ENCODE measurements at regions not wholly inside any gene's neighbourhood (a gene's known extent, or its start where the extent isn't known, plus 50 kb on each side); places are given as distances from the start of the nearest gene placed in this dataset.
A peak's percentile ranks its signal among the peaks of the same experiment; 100 is the strongest.

DNA sequence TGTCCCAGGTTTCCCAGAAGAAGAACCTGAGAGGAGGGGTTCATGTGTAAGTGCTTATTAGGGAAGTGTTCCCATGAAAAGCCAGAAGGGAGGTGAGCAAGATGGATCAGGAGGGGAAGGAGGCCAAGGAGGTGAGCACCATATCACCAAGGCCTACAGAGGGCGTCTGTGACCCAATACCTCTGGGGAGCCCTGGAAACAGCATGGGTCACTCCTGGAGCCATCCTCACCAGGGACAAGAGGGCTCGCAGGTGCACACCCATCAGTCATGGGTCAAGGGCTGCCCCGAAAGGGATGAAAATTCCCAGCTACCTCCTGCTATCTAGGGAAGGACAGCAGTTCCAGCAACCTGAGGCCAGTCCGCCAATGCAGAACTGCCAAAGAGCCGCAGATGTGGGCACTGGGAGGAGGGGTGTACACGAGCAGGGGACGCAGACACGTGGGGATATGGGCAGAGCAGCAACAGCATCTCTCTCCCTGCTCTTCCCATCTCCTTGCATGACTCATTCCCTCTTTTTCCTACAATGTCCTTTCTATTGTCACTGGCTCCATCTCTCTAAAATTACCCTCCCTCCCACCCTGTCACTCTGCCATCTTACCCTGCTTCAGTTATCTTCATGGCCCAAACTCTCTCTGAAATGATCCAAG, 167.6 kb upstream of the FSTL4 start:
- no peaks in the 10 kb centered on the region for H4K20me1 ChIP-seq (ENCODE audit: insufficient read depth, low read length)
- no peak overlapping the region for H2AFZ ChIP-seq (ENCODE audit: low read length)
- H3K4me1 ChIP-seq (ENCODE audit: insufficient read depth, low read length, poor library complexity, severe bottlenecking): no peaks in the 10 kb centered on the region
- no peaks in the 10 kb centered on the region for H3K9me3 ChIP-seq (ENCODE audit: low read length)
- ChIA-PET POLR2A (no interaction called here), CTCF (ENCODE audit: unreplicated experiment) (no interaction called here)
- H3K4me3 ChIP-seq (ENCODE audit: low read depth, low read length, poor library complexity, severe bottlenecking): no peak overlapping the region
- no peaks in the 10 kb centered on the region for H3K79me2 ChIP-seq (ENCODE audit: insufficient read depth, low read depth, low read length)
- intact Hi-C loops (cut with micrococcal nuclease; ENCODE audit: unreplicated experiment): no loop called here
- TF ChIP-seq EZH2phosphoT487 (IDR thresholded peaks at IDR 0.05; ENCODE audit: borderline replicate concordance, low read depth, low read length): no peak
- TF ChIP-seq, protein P1, sequence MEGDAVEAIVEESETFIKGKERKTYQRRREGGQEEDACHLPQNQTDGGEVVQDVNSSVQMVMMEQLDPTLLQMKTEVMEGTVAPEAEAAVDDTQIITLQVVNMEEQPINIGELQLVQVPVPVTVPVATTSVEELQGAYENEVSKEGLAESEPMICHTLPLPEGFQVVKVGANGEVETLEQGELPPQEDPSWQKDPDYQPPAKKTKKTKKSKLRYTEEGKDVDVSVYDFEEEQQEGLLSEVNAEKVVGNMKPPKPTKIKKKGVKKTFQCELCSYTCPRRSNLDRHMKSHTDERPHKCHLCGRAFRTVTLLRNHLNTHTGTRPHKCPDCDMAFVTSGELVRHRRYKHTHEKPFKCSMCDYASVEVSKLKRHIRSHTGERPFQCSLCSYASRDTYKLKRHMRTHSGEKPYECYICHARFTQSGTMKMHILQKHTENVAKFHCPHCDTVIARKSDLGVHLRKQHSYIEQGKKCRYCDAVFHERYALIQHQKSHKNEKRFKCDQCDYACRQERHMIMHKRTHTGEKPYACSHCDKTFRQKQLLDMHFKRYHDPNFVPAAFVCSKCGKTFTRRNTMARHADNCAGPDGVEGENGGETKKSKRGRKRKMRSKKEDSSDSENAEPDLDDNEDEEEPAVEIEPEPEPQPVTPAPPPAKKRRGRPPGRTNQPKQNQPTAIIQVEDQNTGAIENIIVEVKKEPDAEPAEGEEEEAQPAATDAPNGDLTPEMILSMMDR (conservative IDR thresholded peaks at IDR 0.05; ENCODE audit: low read length): peak; percentile 51
- H3K36me3 ChIP-seq (ENCODE audit: insufficient read depth, low read length): no peaks in the 10 kb centered on the region
- no TSS peak for BruUV-seq (replicated peaks)
- H3K27ac ChIP-seq (ENCODE audit: low read depth, low read length, poor library complexity, severe bottlenecking): no peak overlapping the region
- DNase-seq (ENCODE audit: low spot score): no peak
- H3K4me2 ChIP-seq (ENCODE audit: low read length): no peak overlapping the region
- no peaks in the 10 kb centered on the region for H3K9me2 ChIP-seq (ENCODE audit: insufficient read depth, low read length)

DNA sequence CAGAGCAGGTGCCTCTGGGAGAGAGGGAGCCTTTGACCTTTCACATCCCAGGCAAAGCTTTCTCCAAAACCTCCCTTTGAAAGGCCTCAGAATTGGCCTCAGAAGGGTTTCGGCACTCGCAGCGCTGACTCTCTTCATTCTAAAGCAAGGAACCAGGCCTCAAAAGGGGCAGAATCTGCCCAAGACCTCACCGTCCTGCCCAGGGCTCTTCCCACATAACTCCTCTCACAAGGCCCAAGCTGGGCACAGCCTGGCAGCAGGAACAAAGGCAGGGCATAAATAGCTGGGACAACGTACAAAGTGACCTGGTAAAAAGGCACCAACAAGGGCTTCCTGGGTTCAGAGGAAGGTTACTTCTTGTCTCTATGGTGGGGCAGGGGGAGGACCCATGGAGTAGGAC, 166.3 kb upstream of the FSTL4 start:
- Histone ChIP-seq H3K4me3 (ENCODE audit: low read depth, low read length, poor library complexity, severe bottlenecking) (no peak overlapping the region), H3K9me2 (ENCODE audit: insufficient read depth, low read length) (no peaks in the 10 kb centered on the region), H3K4me2 (ENCODE audit: low read length) (no peak overlapping the region), H3K79me2 (ENCODE audit: insufficient read depth, low read depth, low read length) (no peaks in the 10 kb centered on the region), H4K20me1 (ENCODE audit: insufficient read depth, low read length) (no peaks in the 10 kb centered on the region), H3K27ac (ENCODE audit: low read depth, low read length, poor library complexity, severe bottlenecking) (no peak overlapping the region), H3K36me3 (ENCODE audit: insufficient read depth, low read length) (no peaks in the 10 kb centered on the region), H3K4me1 (ENCODE audit: insufficient read depth, low read length, poor library complexity, severe bottlenecking) (no peaks in the 10 kb centered on the region), H2AFZ (ENCODE audit: low read length) (no peak overlapping the region), H3K9me3 (ENCODE audit: low read length) (no peaks in the 10 kb centered on the region)
- intact Hi-C loops (cut with micrococcal nuclease; ENCODE audit: unreplicated experiment): no loop called here
- DNase-seq (ENCODE audit: low spot score): no peak
- ChIA-PET POLR2A (interaction anchor here (0.5 to 0.8 kb wide), 2 partner anchors 33 to 153 kb away, joined by 3 to 4 read pairs; no protein-coding TSS in a partner anchor), CTCF (ENCODE audit: unreplicated experiment) (no interaction called here)
- no peak for TF ChIP-seq EZH2phosphoT487 (IDR thresholded peaks at IDR 0.05; ENCODE audit: borderline replicate concordance, low read depth, low read length)
- TF ChIP-seq, protein P1 (conservative IDR thresholded peaks at IDR 0.05; ENCODE audit: low read length): no peak
- no TSS peak for BruUV-seq (replicated peaks)

DNA sequence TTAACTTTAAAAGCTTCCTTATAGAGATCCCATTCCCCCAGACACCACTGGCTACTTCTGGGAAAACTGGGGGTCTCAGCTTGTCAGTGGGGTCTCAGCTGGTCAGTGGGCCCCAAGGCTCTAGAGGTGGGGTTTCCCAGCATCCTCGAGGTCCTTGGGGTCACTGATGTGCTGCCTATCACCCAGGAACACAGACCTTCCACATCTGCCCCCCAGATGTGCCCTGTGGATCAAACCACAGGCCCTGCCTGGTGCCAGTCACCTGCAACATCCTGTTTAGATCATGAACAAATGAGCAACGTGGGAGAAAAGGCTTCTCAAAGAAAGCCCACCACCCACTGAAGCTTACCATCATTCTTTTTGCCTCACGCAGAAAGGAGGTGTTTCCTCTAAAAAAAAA, 165.6 kb upstream of the FSTL4 start:
- Histone ChIP-seq H3K36me3 (ENCODE audit: insufficient read depth, low read length) (no peaks in the 10 kb centered on the region), H3K4me1 (ENCODE audit: insufficient read depth, low read length, poor library complexity, severe bottlenecking) (no peaks in the 10 kb centered on the region), H2AFZ (ENCODE audit: low read length) (no peak overlapping the region), H3K27ac (ENCODE audit: low read depth, low read length, poor library complexity, severe bottlenecking) (no peak overlapping the region), H3K79me2 (ENCODE audit: insufficient read depth, low read depth, low read length) (no peaks in the 10 kb centered on the region), H3K4me2 (ENCODE audit: low read length) (no peak overlapping the region), H3K9me3 (ENCODE audit: low read length) (no peaks in the 10 kb centered on the region), H3K4me3 (ENCODE audit: low read depth, low read length, poor library complexity, severe bottlenecking) (no peak overlapping the region), H4K20me1 (ENCODE audit: insufficient read depth, low read length) (no peaks in the 10 kb centered on the region), H3K9me2 (ENCODE audit: insufficient read depth, low read length) (no peaks in the 10 kb centered on the region)
- ChIA-PET POLR2A (interaction anchor here (0.5 to 0.8 kb wide), 2 partner anchors 32 to 152 kb away, joined by 3 to 4 read pairs; no protein-coding TSS in a partner anchor), CTCF (ENCODE audit: unreplicated experiment) (no interaction called here)
- no TSS peak for BruUV-seq (replicated peaks)
- intact Hi-C loops (cut with micrococcal nuclease; ENCODE audit: unreplicated experiment): no loop called here
- TF ChIP-seq, protein P1 (conservative IDR thresholded peaks at IDR 0.05; ENCODE audit: low read length): no peak
- no peak for TF ChIP-seq EZH2phosphoT487 (IDR thresholded peaks at IDR 0.05; ENCODE audit: borderline replicate concordance, low read depth, low read length)
- DNase-seq (ENCODE audit: low spot score): no peak

Measured in OCI-LY7 (cell line).